Caco-2 (cell line): ENCODE measurements at regions not wholly inside any gene's neighbourhood (a gene's known extent, or its start where the extent isn't known, plus 50 kb on each side); places are given as distances from the start of the nearest gene placed in this dataset.

Experiments used
- BruUV-seq: library from RNA; stranded (reverse); fragments of 400-500 nt; replicated peaks from 2 replicates; lab custom pipeline; 2021; lab: Mats Ljungman, UMichigan
- CTCF ChIA-PET: fragments of 300-600 bp; sonication (Branson Sonifier 250); formaldehyde crosslinking; loops from one replicate; lab custom pipeline; 2022; ENCODE audit warnings: antibody characterized with exemption; lab: Charles Lee
- POLR2A ChIA-PET: fragments of 300-600 bp; sonication (Branson Sonifier 250); formaldehyde crosslinking; loops from one replicate; lab custom pipeline; 2022; ENCODE audit warnings: antibody characterized with exemption; lab: Charles Lee
- DNase-seq, 2 experiments: peaks; one replicate each; pipeline versions ENCODE4 v3.0.0 to v3.0.0-alpha.2; 2020 to 2022
- H3K27me3 ChIP-seq: replicated peaks from 2 replicates; pipeline ENCODE4 v1.6.0; 2011; ENCODE audit warnings: low read length; ENCODE audit not compliant: control insufficient read depth, insufficient read depth
- H3K36me3 ChIP-seq: 2 replicates; pipeline ENCODE4 v1.5.1; 2011; ENCODE audit warnings: low read length; ENCODE audit not compliant: control insufficient read depth, insufficient read depth
- H3K4me1 ChIP-seq: fragments of 250-450 bp; sonication (Bioruptor Pico); 2 replicates; pipeline ENCODE4 v1.5.1; 2020; ENCODE audit warnings: mild to moderate bottlenecking
- H3K4me3 ChIP-seq: 2 replicates; pipeline ENCODE4 v1.5.1; 2011; ENCODE audit warnings: low read depth, mild to moderate bottlenecking, control low read depth, low read length
- H3K9me3 ChIP-seq: fragments of 250-450 bp; sonication (Bioruptor Pico); 2 replicates; pipeline ENCODE4 v1.5.1; 2020; ENCODE audit warnings: mild to moderate bottlenecking, moderate library complexity
- H3K27ac Mint-ChIP-seq: one replicate; pipeline ENCODE4 v1.8.0; 2022; ENCODE audit warnings: mixed read lengths; ENCODE audit not compliant: unreplicated experiment
- H3K27me3 Mint-ChIP-seq: one replicate; pipeline ENCODE4 v1.8.0; 2022; ENCODE audit warnings: mixed read lengths; ENCODE audit not compliant: insufficient read depth, unreplicated experiment
- H3K36me3 Mint-ChIP-seq: one replicate; pipeline ENCODE4 v1.8.0; 2022; ENCODE audit warnings: mild to moderate bottlenecking, mixed read lengths; ENCODE audit not compliant: insufficient read depth, unreplicated experiment
- H3K4me1 Mint-ChIP-seq: one replicate; pipeline ENCODE4 v1.8.0; 2022; ENCODE audit warnings: low read depth, mixed read lengths; ENCODE audit not compliant: unreplicated experiment
- H3K4me3 Mint-ChIP-seq: one replicate; pipeline ENCODE4 v1.8.0; 2022; ENCODE audit warnings: mild to moderate bottlenecking, moderate library complexity, mixed read lengths; ENCODE audit not compliant: unreplicated experiment
- H3K9me3 Mint-ChIP-seq: one replicate; pipeline ENCODE4 v1.8.0; 2022; ENCODE audit warnings: mixed read lengths; ENCODE audit not compliant: unreplicated experiment
- intact Hi-C: fragments of 100-400 bp; cut with micrococcal nuclease; formaldehyde crosslinking; loops from one replicate; pipeline ENCODE4 v1.10.0; 2022; ENCODE audit not compliant: unreplicated experiment
- TF ChIP-seq, protein P1 (sequence below), 2 experiments: fragments of 200-600 bp in 1 of 2; IDR thresholded peaks; 1 replicate in 1 of 2; 2 replicates in 1 of 2; pipeline versions ENCODE4 v1.5.1 to v1.8.0; 2011 to 2022; ENCODE audit warnings: antibody characterized with exemption in 1 of 2, control low read depth in 1 of 2, inconsistent platforms in 1 of 2, low read depth in 1 of 2, low read length in 1 of 2, mild to moderate bottlenecking in 1 of 2, moderate library complexity in 1 of 2; ENCODE audit not compliant: insufficient read depth in 1 of 2, severe bottlenecking in 1 of 2, unreplicated experiment in 1 of 2

DNA sequence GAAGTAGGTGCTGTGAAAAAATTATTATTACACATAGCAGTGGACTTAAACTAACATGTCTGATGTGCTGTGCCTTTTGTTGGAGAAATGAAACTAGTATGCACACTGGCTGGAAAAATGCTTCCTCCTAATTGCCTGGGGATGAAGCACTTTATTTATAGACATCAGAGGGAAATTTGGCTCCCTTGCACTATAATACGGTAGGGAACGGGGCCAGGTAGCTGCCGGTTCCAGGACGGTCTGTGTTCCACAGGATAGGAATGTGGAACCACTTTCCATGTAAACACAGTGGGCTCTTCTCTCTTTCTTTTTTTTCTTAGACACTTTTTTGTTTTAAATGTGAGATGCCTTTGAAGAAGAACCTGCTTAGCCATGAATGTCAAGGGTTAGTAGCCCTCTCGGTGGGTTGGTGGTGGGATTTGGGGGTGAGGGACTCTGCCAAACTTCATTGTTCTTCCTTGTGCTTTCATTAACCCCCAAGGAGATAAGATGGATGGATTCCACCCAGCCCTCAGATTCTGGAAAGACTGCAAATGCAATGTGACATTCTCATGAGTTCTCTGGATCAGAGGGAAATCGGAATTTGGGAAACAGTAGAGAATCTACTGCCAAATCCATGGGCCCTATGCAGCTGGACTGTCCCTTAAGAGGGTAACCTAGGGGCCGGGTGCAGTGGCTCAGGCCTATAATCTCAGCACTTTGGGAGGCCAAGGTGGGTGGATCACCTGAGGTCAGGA lies 58.0 kb upstream of the GSC start:
- H3K4me1 Mint-ChIP-seq, result no peaks in the 10 kb centered on the region
- no peaks in the 10 kb centered on the region for H3K9me3 Mint-ChIP-seq
- H3K27me3 ChIP-seq, result no peaks in the 10 kb centered on the region
- intact Hi-C loops, result no loop called here
- H3K4me3 ChIP-seq, result no peak overlapping the region
- TF ChIP-seq, protein P1, sequence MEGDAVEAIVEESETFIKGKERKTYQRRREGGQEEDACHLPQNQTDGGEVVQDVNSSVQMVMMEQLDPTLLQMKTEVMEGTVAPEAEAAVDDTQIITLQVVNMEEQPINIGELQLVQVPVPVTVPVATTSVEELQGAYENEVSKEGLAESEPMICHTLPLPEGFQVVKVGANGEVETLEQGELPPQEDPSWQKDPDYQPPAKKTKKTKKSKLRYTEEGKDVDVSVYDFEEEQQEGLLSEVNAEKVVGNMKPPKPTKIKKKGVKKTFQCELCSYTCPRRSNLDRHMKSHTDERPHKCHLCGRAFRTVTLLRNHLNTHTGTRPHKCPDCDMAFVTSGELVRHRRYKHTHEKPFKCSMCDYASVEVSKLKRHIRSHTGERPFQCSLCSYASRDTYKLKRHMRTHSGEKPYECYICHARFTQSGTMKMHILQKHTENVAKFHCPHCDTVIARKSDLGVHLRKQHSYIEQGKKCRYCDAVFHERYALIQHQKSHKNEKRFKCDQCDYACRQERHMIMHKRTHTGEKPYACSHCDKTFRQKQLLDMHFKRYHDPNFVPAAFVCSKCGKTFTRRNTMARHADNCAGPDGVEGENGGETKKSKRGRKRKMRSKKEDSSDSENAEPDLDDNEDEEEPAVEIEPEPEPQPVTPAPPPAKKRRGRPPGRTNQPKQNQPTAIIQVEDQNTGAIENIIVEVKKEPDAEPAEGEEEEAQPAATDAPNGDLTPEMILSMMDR (IDR thresholded peaks at IDR 0.05; ENCODE audit: insufficient read depth in 1 of 2, low read depth in 1 of 2, low read length in 1 of 2, severe bottlenecking in 1 of 2, unreplicated experiment in 1 of 2), result no peak
- peaks cover 22% of the 10 kb centered on the region for H3K27me3 Mint-ChIP-seq
- DNase-seq, result no peak
- H3K36me3 ChIP-seq, result no peaks in the 10 kb centered on the region
- no peak overlapping the region for H3K27ac Mint-ChIP-seq
- no peaks in the 10 kb centered on the region for H3K36me3 Mint-ChIP-seq
- no peaks in the 10 kb centered on the region for H3K4me1 ChIP-seq
- POLR2A ChIA-PET, result no interaction called here
- H3K4me3 Mint-ChIP-seq, result no peak overlapping the region
- H3K9me3 ChIP-seq, result no peaks in the 10 kb centered on the region
- BruUV-seq, result no TSS peak
- CTCF ChIA-PET, result no interaction called here

DNA sequence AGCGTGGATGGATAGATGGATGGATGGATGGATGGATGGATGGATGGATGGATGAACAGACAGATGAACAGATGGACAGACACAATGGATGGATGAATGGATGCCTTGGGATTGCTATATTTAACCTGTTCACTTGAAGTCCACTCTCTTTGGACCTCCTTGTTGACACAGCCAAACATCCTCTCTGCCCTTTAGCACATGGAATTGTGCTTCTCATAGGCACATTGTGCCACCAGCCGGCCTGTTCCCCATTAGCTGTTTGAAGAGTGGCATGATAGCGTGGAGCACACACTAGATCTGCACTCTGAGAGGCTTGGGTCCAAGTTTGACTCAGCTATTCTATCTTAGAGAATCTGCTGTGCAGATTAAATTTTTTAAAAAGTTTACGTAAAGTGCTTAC lies 56.9 kb upstream of the GSC start:
- Mint-ChIP-seq H3K27me3 (peaks cover 22% of the 10 kb centered on the region), H3K4me1 (no peaks in the 10 kb centered on the region), H3K4me3 (no peak overlapping the region), H3K27ac (no peak overlapping the region), H3K36me3 (no peaks in the 10 kb centered on the region), H3K9me3 (no peaks in the 10 kb centered on the region)
- TF ChIP-seq, protein P1 (IDR thresholded peaks at IDR 0.05; ENCODE audit: insufficient read depth in 1 of 2, low read depth in 1 of 2, low read length in 1 of 2, severe bottlenecking in 1 of 2, unreplicated experiment in 1 of 2), result no peak
- H3K4me1 ChIP-seq, result no peaks in the 10 kb centered on the region
- no peak for DNase-seq
- BruUV-seq, result no TSS peak
- ChIA-PET CTCF (no interaction called here), POLR2A (no interaction called here)
- no peak overlapping the region for H3K4me3 ChIP-seq
- H3K27me3 ChIP-seq, result no peaks in the 10 kb centered on the region
- no peaks in the 10 kb centered on the region for H3K9me3 ChIP-seq
- H3K36me3 ChIP-seq, result no peaks in the 10 kb centered on the region
- intact Hi-C loops, result no loop called here

DNA sequence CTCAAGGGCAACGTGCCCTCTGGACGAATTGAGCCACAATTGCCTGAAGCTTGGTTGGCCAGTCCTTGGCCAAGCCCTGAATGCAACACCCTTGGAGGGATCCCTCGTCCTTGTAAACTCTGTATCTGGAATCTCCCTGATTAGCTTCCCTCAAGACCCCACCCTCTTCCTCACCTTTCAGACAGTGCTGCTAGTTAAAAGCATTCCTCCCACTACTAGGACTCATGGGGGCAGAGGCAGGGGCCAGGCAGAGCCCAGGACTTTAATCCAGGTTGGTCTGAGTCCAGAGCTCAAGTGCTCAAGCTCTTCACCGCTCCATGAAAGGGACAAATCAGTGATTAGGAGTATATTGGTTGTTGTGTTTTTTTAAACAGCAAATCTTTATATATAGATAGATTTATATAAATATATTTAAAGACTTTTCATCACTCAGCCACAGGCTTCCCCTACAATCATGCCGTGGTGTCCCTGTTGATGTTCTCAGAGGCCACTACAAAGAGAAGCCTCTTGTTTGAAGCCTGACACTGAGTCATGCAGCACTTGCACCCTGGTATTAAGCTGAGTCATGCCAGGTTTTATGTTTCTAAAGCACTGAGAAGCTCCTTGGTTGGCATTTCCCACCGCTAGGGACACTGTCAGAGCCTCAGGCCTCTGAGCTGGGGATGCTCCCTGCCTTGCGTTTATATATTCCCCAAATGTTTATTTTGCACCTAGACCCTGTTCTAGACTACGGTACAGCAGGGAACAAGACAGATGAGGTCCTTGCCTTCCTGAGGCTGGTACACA lies 53.8 kb upstream of the GSC start:
- H3K27me3 ChIP-seq, result no peaks in the 10 kb centered on the region
- TF ChIP-seq, protein P1 (IDR thresholded peaks at IDR 0.05; ENCODE audit: insufficient read depth in 1 of 2, low read depth in 1 of 2, low read length in 1 of 2, severe bottlenecking in 1 of 2, unreplicated experiment in 1 of 2), result no peak
- Mint-ChIP-seq H3K27ac (no peak overlapping the region), H3K9me3 (no peaks in the 10 kb centered on the region), H3K27me3 (peaks cover 16% of the 10 kb centered on the region), H3K4me3 (no peak overlapping the region), H3K4me1 (no peaks in the 10 kb centered on the region), H3K36me3 (no peaks in the 10 kb centered on the region)
- no peak for DNase-seq
- no peaks in the 10 kb centered on the region for H3K4me1 ChIP-seq
- no peaks in the 10 kb centered on the region for H3K36me3 ChIP-seq
- intact Hi-C loops, result no loop called here
- H3K9me3 ChIP-seq, result no peaks in the 10 kb centered on the region
- H3K4me3 ChIP-seq, result no peak overlapping the region
- POLR2A ChIA-PET, result no interaction called here
- CTCF ChIA-PET, result no interaction called here
- BruUV-seq, result no TSS peak
